ENCODE measurements at regions not wholly inside any gene's neighbourhood (a gene's known extent, or its start where the extent isn't known, plus 50 kb on each side); places are given as distances from the start of the nearest gene placed in this dataset.

GRCh38 chr6:116994447-116994846 lies 117.4 kb downstream of the RFX6 start:
- ATAC-seq (no peak), DNase-seq (no peak)
- H3K27me3 ChIP-seq, result no peaks in the 10 kb centered on the region
- H3K4me1 ChIP-seq, result no peaks in the 10 kb centered on the region
- no peaks in the 10 kb centered on the region for H3K36me3 ChIP-seq
- H3K4me3 ChIP-seq, result no peak overlapping the region
- WGBS, 4 donors, result 81 to 88% (median 86%) methylated on average over 5 of the region's 5 CpGs
- H3K9me3 ChIP-seq, result peaks cover 0 to 8% (median 0%) of the 10 kb centered on the region in 12 donors
- no peak for TF ChIP-seq POLR2A (IDR thresholded peaks at IDR 0.05)
- TF ChIP-seq, protein P1, sequence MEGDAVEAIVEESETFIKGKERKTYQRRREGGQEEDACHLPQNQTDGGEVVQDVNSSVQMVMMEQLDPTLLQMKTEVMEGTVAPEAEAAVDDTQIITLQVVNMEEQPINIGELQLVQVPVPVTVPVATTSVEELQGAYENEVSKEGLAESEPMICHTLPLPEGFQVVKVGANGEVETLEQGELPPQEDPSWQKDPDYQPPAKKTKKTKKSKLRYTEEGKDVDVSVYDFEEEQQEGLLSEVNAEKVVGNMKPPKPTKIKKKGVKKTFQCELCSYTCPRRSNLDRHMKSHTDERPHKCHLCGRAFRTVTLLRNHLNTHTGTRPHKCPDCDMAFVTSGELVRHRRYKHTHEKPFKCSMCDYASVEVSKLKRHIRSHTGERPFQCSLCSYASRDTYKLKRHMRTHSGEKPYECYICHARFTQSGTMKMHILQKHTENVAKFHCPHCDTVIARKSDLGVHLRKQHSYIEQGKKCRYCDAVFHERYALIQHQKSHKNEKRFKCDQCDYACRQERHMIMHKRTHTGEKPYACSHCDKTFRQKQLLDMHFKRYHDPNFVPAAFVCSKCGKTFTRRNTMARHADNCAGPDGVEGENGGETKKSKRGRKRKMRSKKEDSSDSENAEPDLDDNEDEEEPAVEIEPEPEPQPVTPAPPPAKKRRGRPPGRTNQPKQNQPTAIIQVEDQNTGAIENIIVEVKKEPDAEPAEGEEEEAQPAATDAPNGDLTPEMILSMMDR (IDR thresholded peaks at IDR 0.05), result no peak
- no peak overlapping the region for H3K27ac ChIP-seq
- intact Hi-C loops (cut with DNase I), result no loop called here

GRCh38 chr6:116996842-116997241 lies 119.8 kb downstream of the RFX6 start:
- Histone ChIP-seq H3K4me1 (no peaks in the 10 kb centered on the region), H3K4me3 (no peak overlapping the region), H3K27ac (no peak overlapping the region), H3K36me3 (no peaks in the 10 kb centered on the region), H3K9me3 (peaks cover 0 to 8% (median 0%) of the 10 kb centered on the region in 12 donors), H3K27me3 (no peaks in the 10 kb centered on the region)
- 55 to 61% (median 59%) methylated on average over 5 of the region's 5 CpGs for WGBS, 4 donors
- DNase-seq (no peak), ATAC-seq (no peak)
- intact Hi-C loops (cut with DNase I), result no loop called here
- TF ChIP-seq, protein P1 (IDR thresholded peaks at IDR 0.05), result no peak
- TF ChIP-seq POLR2A (IDR thresholded peaks at IDR 0.05), result no peak

DNA sequence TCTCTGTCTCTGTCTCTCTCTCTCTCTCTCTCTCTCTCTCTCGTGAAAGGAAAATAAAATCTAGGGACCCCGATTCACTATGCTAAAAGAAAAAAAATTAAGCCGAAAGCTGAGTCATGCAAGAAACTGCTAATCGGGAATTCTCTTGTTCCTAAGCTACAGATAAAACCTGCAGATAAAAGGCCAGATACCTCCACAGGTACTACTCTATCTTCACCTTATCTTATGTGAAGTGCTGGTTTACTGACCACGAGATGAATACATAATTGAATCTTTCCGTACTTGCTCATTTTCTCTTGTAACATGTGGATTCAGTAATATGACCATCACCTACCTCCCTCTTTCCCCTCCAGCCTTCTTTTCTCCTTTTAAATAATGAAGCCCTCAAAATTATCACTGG lies 120.5 kb downstream of the RFX6 start:
- TF ChIP-seq, protein P1 (IDR thresholded peaks at IDR 0.05), result no peak
- no peak for TF ChIP-seq POLR2A (IDR thresholded peaks at IDR 0.05)
- ATAC-seq (no peak), DNase-seq (no peak)
- intact Hi-C loops (cut with DNase I), result no loop called here
- Histone ChIP-seq H3K9me3 (peaks cover 0 to 8% (median 0%) of the 10 kb centered on the region in 12 donors), H3K4me3 (no peak overlapping the region), H3K36me3 (no peaks in the 10 kb centered on the region), H3K4me1 (no peaks in the 10 kb centered on the region), H3K27ac (no peak overlapping the region), H3K27me3 (no peaks in the 10 kb centered on the region)
- WGBS, 4 donors, result 64 to 75% (median 68%) methylated on average over 6 of the region's 6 CpGs

- 74 to 84% (median 79%) methylated on average over 3 of the region's 3 CpGs for WGBS, 4 donors
- no peak for DNase-seq
Observed at GRCh38 chr6:117007659-117008058, 130.6 kb downstream of the RFX6 start.

More at GRCh38 chr6:117007659-117008058, 130.6 kb downstream of the RFX6 start:
- H3K4me3 ChIP-seq, result no peak overlapping the region
- intact Hi-C loops (cut with DNase I), result no loop called here
- H3K27ac ChIP-seq, result no peak overlapping the region
- no peaks in the 10 kb centered on the region for H3K27me3 ChIP-seq
- no peaks in the 10 kb centered on the region for H3K4me1 ChIP-seq
- H3K9me3 ChIP-seq, result peaks cover 0 to 10% (median 0%) of the 10 kb centered on the region in 12 donors
- ATAC-seq, result no peak
- TF ChIP-seq POLR2A (IDR thresholded peaks at IDR 0.05), result no peak
- TF ChIP-seq, protein P1 (IDR thresholded peaks at IDR 0.05), result no peak
- H3K36me3 ChIP-seq, result no peaks in the 10 kb centered on the region

Data from heart left ventricle (tissue), 16 donors.